ENCODE measurements at regions not wholly inside any gene's neighbourhood (a gene's known extent, or its start where the extent isn't known, plus 50 kb on each side); places are given as distances from the start of the nearest gene placed in this dataset.

DNA sequence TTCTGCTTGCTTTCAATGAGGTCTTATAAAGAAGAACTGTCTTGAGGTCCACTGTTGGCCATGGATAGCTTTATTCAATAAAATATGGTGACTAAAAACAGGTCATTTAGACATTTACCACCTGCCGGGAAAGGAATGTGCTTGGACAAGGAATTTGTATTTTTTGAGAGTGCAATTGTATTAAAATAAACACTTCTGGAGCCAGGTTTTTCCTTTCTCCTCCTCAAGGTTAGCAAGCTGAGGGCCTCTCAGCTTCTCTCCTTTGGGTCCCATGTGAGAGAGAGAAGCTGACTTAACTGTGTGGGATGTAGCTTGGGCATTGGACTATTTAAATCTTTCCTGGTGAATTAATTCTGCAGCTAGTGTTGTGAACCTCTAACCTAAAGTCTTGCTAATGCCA, 321.0 kb downstream of the MEIS1 start:
- DNase-seq (ENCODE audit: low read depth, low spot score) (no peak), ATAC-seq (no peak)
- TF ChIP-seq, protein P1, sequence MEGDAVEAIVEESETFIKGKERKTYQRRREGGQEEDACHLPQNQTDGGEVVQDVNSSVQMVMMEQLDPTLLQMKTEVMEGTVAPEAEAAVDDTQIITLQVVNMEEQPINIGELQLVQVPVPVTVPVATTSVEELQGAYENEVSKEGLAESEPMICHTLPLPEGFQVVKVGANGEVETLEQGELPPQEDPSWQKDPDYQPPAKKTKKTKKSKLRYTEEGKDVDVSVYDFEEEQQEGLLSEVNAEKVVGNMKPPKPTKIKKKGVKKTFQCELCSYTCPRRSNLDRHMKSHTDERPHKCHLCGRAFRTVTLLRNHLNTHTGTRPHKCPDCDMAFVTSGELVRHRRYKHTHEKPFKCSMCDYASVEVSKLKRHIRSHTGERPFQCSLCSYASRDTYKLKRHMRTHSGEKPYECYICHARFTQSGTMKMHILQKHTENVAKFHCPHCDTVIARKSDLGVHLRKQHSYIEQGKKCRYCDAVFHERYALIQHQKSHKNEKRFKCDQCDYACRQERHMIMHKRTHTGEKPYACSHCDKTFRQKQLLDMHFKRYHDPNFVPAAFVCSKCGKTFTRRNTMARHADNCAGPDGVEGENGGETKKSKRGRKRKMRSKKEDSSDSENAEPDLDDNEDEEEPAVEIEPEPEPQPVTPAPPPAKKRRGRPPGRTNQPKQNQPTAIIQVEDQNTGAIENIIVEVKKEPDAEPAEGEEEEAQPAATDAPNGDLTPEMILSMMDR (IDR thresholded peaks at IDR 0.05): no peak
- TF ChIP-seq TCF7L2 (IDR thresholded peaks at IDR 0.05; ENCODE audit: low read depth, low read length): no peak
- TF ChIP-seq SIN3A (IDR thresholded peaks at IDR 0.05; ENCODE audit: borderline replicate concordance, insufficient read depth, low read depth, low read length): no peak
- no peak for TF ChIP-seq POLR2AphosphoS5 (IDR thresholded peaks at IDR 0.05; ENCODE audit: low read depth, low read length)
- TF ChIP-seq, protein P2, sequence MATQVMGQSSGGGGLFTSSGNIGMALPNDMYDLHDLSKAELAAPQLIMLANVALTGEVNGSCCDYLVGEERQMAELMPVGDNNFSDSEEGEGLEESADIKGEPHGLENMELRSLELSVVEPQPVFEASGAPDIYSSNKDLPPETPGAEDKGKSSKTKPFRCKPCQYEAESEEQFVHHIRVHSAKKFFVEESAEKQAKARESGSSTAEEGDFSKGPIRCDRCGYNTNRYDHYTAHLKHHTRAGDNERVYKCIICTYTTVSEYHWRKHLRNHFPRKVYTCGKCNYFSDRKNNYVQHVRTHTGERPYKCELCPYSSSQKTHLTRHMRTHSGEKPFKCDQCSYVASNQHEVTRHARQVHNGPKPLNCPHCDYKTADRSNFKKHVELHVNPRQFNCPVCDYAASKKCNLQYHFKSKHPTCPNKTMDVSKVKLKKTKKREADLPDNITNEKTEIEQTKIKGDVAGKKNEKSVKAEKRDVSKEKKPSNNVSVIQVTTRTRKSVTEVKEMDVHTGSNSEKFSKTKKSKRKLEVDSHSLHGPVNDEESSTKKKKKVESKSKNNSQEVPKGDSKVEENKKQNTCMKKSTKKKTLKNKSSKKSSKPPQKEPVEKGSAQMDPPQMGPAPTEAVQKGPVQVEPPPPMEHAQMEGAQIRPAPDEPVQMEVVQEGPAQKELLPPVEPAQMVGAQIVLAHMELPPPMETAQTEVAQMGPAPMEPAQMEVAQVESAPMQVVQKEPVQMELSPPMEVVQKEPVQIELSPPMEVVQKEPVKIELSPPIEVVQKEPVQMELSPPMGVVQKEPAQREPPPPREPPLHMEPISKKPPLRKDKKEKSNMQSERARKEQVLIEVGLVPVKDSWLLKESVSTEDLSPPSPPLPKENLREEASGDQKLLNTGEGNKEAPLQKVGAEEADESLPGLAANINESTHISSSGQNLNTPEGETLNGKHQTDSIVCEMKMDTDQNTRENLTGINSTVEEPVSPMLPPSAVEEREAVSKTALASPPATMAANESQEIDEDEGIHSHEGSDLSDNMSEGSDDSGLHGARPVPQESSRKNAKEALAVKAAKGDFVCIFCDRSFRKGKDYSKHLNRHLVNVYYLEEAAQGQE (IDR thresholded peaks at IDR 0.05; ENCODE audit: insufficient read depth in 1 of 2, low read depth in 2 of 2, low read length in 1 of 2): no peak
- Histone ChIP-seq H3K27me3 (ENCODE audit: control insufficient read depth, insufficient read depth, low read length) (no peaks in the 10 kb centered on the region), H3K9me3 (ENCODE audit: control insufficient read depth, insufficient read depth, low read depth, low read length) (no peaks in the 10 kb centered on the region), H3K27ac (ENCODE audit: low read length) (no peak overlapping the region), H3K36me3 (ENCODE audit: control insufficient read depth, insufficient read depth, low read length) (no peaks in the 10 kb centered on the region), H3K4me3 (ENCODE audit: low read depth in 2 of 2, low read length in 2 of 2) (no peak overlapping the region), H3K4me1 (ENCODE audit: control insufficient read depth, insufficient read depth, low read length) (no peaks in the 10 kb centered on the region)
- intact Hi-C loops (cut with micrococcal nuclease; ENCODE audit: unreplicated experiment): no loop called here
- ChIA-PET POLR2A (no interaction called here), CTCF (no interaction called here)
- in situ Hi-C loops (cut with HindIII; ENCODE audit: low pct_unique_long_range_greater_than_20kb, low sequenced_read_pairs): no loop called here
- BruUV-seq (replicated peaks): no TSS peak

DNA sequence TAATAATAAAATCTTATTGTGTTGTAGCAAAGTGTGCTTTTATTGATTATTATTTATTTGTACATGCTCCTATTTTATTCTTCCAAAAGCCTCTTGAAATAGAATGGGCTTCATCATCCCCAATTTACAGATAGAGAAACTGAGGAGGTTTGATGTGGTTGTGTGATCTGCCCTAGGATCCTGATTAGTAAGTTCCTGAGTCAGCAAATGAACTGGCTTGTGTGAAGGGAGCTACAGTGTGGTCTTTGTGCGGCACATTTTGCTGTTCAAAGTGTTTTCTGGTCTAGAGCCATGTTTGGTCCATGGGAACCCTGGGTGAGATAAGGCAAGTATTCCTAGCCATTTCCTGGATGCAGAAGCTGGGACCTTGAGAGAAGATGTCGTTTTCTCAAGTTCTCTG, 326.9 kb downstream of the MEIS1 start:
- H3K27me3 ChIP-seq (ENCODE audit: control insufficient read depth, insufficient read depth, low read length): no peaks in the 10 kb centered on the region
- ChIA-PET POLR2A (no interaction called here), CTCF (no interaction called here)
- no peaks in the 10 kb centered on the region for H3K9me3 ChIP-seq (ENCODE audit: control insufficient read depth, insufficient read depth, low read depth, low read length)
- no peaks in the 10 kb centered on the region for H3K4me1 ChIP-seq (ENCODE audit: control insufficient read depth, insufficient read depth, low read length)
- TF ChIP-seq POLR2AphosphoS5 (IDR thresholded peaks at IDR 0.05; ENCODE audit: low read depth, low read length) (no peak), TCF7L2 (IDR thresholded peaks at IDR 0.05; ENCODE audit: low read depth, low read length) (no peak)
- intact Hi-C loops (cut with micrococcal nuclease; ENCODE audit: unreplicated experiment): no loop called here
- H3K27ac ChIP-seq (ENCODE audit: low read length): no peak overlapping the region
- ATAC-seq (no peak), DNase-seq (ENCODE audit: low read depth, low spot score) (no peak)
- no TSS peak for BruUV-seq (replicated peaks)
- H3K4me3 ChIP-seq (ENCODE audit: low read depth in 2 of 2, low read length in 2 of 2): no peak overlapping the region
- in situ Hi-C loops (cut with HindIII; ENCODE audit: low pct_unique_long_range_greater_than_20kb, low sequenced_read_pairs): no loop called here
- no peaks in the 10 kb centered on the region for H3K36me3 ChIP-seq (ENCODE audit: control insufficient read depth, insufficient read depth, low read length)

DNA sequence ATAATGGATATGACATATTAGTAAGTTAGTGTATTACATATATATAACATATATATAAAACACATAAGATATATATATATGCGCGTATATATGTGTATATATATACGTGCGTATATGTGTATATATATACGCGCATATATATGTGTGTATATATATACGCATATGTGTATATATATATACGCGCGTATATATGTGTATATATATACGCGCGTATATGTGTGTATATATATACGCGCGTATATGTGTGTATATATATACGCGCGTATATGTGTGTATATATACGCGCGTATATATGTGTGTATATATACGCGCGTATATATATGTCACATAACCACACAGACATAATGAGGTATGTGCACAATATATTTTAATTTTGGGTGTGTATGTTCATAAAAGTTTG, 327.8 kb downstream of the MEIS1 start:
- H3K4me1 ChIP-seq (ENCODE audit: control insufficient read depth, insufficient read depth, low read length): no peaks in the 10 kb centered on the region
- ATAC-seq (no peak), DNase-seq (ENCODE audit: low read depth, low spot score) (no peak)
- TF ChIP-seq, protein P2 (IDR thresholded peaks at IDR 0.05; ENCODE audit: insufficient read depth in 1 of 2, low read depth in 2 of 2, low read length in 1 of 2): no peak
- TF ChIP-seq POLR2AphosphoS5 (IDR thresholded peaks at IDR 0.05; ENCODE audit: low read depth, low read length) (no peak), TCF7L2 (IDR thresholded peaks at IDR 0.05; ENCODE audit: low read depth, low read length) (no peak), SIN3A (IDR thresholded peaks at IDR 0.05; ENCODE audit: borderline replicate concordance, insufficient read depth, low read depth, low read length) (no peak)
- no TSS peak for BruUV-seq (replicated peaks)
- H3K36me3 ChIP-seq (ENCODE audit: control insufficient read depth, insufficient read depth, low read length): no peaks in the 10 kb centered on the region
- H3K27ac ChIP-seq (ENCODE audit: low read length): no peak overlapping the region
- CTCF ChIA-PET: no interaction called here
- POLR2A ChIA-PET: no interaction called here
- intact Hi-C loops (cut with micrococcal nuclease; ENCODE audit: unreplicated experiment) (no loop called here), in situ Hi-C loops (cut with HindIII; ENCODE audit: low pct_unique_long_range_greater_than_20kb, low sequenced_read_pairs) (no loop called here)
- H3K9me3 ChIP-seq (ENCODE audit: control insufficient read depth, insufficient read depth, low read depth, low read length): no peaks in the 10 kb centered on the region
- H3K27me3 ChIP-seq (ENCODE audit: control insufficient read depth, insufficient read depth, low read length): no peaks in the 10 kb centered on the region
- no peak overlapping the region for H3K4me3 ChIP-seq (ENCODE audit: low read depth in 2 of 2, low read length in 2 of 2)
